ENCODE measurements at regions not wholly inside any gene's neighbourhood (a gene's known extent, or its start where the extent isn't known, plus 50 kb on each side); places are given as distances from the start of the nearest gene placed in this dataset.

GRCh38 chr21:24730661-24731060, 876.6 kb downstream of the MRPL39 start:
- TF ChIP-seq POLR2A (IDR thresholded peaks at IDR 0.05) (no peak), POLR2AphosphoS5 (IDR thresholded peaks at IDR 0.05) (no peak), CTCF (IDR thresholded peaks at IDR 0.05) (no peak), EP300 (IDR thresholded peaks at IDR 0.05) (no peak)
